CD4-positive, alpha-beta T cell (primary cell): ENCODE measurements at regions not wholly inside any gene's neighbourhood (a gene's known extent, or its start where the extent isn't known, plus 50 kb on each side); places are given as distances from the start of the nearest gene placed in this dataset.

Experiments used
- ATAC-seq: fragments of 200-7000 bp; cut with Tn5 transposase; one replicate; pipeline ENCODE4 v1.10.0; 2022; ENCODE audit warnings: mild to moderate bottlenecking; ENCODE audit not compliant: poor library complexity
- CTCF ChIA-PET: fragments of 350-600 bp; sonication (Branson Sonifier 250); formaldehyde crosslinking; loops from one replicate; lab custom pipeline; 2021; ENCODE audit warnings: antibody characterized with exemption, inconsistent platforms; lab: Charles Lee
- POLR2A ChIA-PET: fragments of 350-600 bp; sonication (Branson Sonifier 250); formaldehyde crosslinking; loops from one replicate; lab custom pipeline; 2021; ENCODE audit warnings: antibody characterized with exemption, inconsistent platforms; lab: Charles Lee
- DNase-seq, 14 experiments: peaks; one replicate each; pipeline ENCODE4 v3.0.0-alpha.2; 2013 to 2020; ENCODE audit warnings: mixed read lengths in 2 of 14
- H3K27ac ChIP-seq, 2 donors: one replicate each; pipeline versions ENCODE4 v1.5.1 to v1.7.0; 2013; ENCODE audit warnings: low read length in 2 of 2, low read depth in 1 of 2, mild to moderate bottlenecking in 1 of 2
- H3K27me3 ChIP-seq, 2 experiments: 1 replicate in 1 of 2; 2 replicates in 1 of 2; pipeline versions ENCODE4 v1.6.1 to v1.7.0; 2013; ENCODE audit warnings: low read length in 2 of 2, control low read depth in 1 of 2, mild to moderate bottlenecking in 1 of 2, moderate library complexity in 1 of 2; ENCODE audit not compliant: insufficient read depth in 2 of 2, control insufficient read depth in 1 of 2
- H3K36me3 ChIP-seq: one replicate; pipeline ENCODE4 v1.6.1; 2013; ENCODE audit warnings: low read length, control low read depth; ENCODE audit not compliant: insufficient read depth
- H3K4me1 ChIP-seq: one replicate; pipeline ENCODE4 v1.6.1; 2013; ENCODE audit warnings: low read length, control low read depth; ENCODE audit not compliant: insufficient read depth
- H3K4me3 ChIP-seq: one replicate; pipeline ENCODE4 v1.5.1; 2013; ENCODE audit warnings: mild to moderate bottlenecking, low read length, moderate library complexity
- H3K9me3 ChIP-seq, 2 experiments: 1 replicate in 1 of 2; 2 replicates in 1 of 2; pipeline versions ENCODE4 v1.6.1 to v1.7.0; 2013; ENCODE audit warnings: low read length in 2 of 2, mild to moderate bottlenecking in 2 of 2, control low read depth in 1 of 2, moderate library complexity in 1 of 2; ENCODE audit not compliant: control insufficient read depth in 1 of 2, insufficient read depth in 1 of 2
- H3K27ac Mint-ChIP-seq: one replicate; pipeline ENCODE4 v1.8.0; 2020; ENCODE audit warnings: mixed read lengths
- H3K27me3 Mint-ChIP-seq: one replicate; pipeline ENCODE4 v1.8.0; 2021; ENCODE audit warnings: mixed read lengths
- H3K36me3 Mint-ChIP-seq: one replicate; pipeline ENCODE4 v1.8.0; 2021; ENCODE audit warnings: low read depth, mixed read lengths
- H3K4me1 Mint-ChIP-seq: one replicate; pipeline ENCODE4 v1.8.0; 2021; ENCODE audit warnings: low read depth, mixed read lengths
- H3K4me3 Mint-ChIP-seq: one replicate; pipeline ENCODE4 v1.8.0; 2020; ENCODE audit warnings: mild to moderate bottlenecking, mixed read lengths
- H3K9me3 Mint-ChIP-seq: one replicate; pipeline ENCODE4 v1.8.0; 2020; ENCODE audit warnings: mixed read lengths
- CTCF ChIP-seq: fragments of 200-600 bp; IDR thresholded peaks from one replicate; pipeline ENCODE4 v1.8.0; 2022; ENCODE audit warnings: antibody characterized with exemption, mild to moderate bottlenecking
- intact Hi-C, 2 experiments: fragments of 100-400 bp; cut with DNase I in 1 of 2; cut with micrococcal nuclease in 1 of 2; formaldehyde crosslinking; loops; one replicate each; pipeline versions ENCODE4 v1.15.1 to v1.9.0; 2023 to 2025; cut with DNase I, micrococcal nuclease

GRCh38 chr2:5945742-5946141 lies 253.6 kb downstream of the SOX11 start:
- H3K9me3 ChIP-seq: peaks cover 0 to 20% of the 10 kb centered on the region in 2 experiments
- Mint-ChIP-seq H3K4me3 (no peak overlapping the region), H3K27me3 (no peaks in the 10 kb centered on the region), H3K36me3 (no peaks in the 10 kb centered on the region), H3K4me1 (no peaks in the 10 kb centered on the region), H3K27ac (no peak overlapping the region), H3K9me3 (peaks cover 9% of the 10 kb centered on the region)
- ATAC-seq (no peak), DNase-seq (no peak)
- ChIA-PET POLR2A (no interaction called here), CTCF (no interaction called here)
- intact Hi-C loops: no loop called here
- TF ChIP-seq CTCF: no peak
- H3K4me1 ChIP-seq: no peaks in the 10 kb centered on the region
- no peaks in the 10 kb centered on the region for H3K36me3 ChIP-seq
- no peak overlapping the region for H3K27ac ChIP-seq
- no peak overlapping the region for H3K4me3 ChIP-seq
- no peaks in the 10 kb centered on the region for H3K27me3 ChIP-seq

GRCh38 chr2:5946225-5947115 lies 254.3 kb downstream of the SOX11 start:
- H3K27me3 Mint-ChIP-seq: no peaks in the 10 kb centered on the region
- intact Hi-C loops: no loop called here
- no peak for TF ChIP-seq CTCF
- no peaks in the 10 kb centered on the region for H3K27me3 ChIP-seq
- H3K4me3 Mint-ChIP-seq: no peak overlapping the region
- peaks cover 0 to 13% of the 10 kb centered on the region in 2 experiments for H3K9me3 ChIP-seq
- H3K27ac Mint-ChIP-seq: no peak overlapping the region
- CTCF ChIA-PET: no interaction called here
- no peaks in the 10 kb centered on the region for H3K36me3 ChIP-seq
- no peaks in the 10 kb centered on the region for H3K4me1 ChIP-seq
- no peak overlapping the region for H3K27ac ChIP-seq
- POLR2A ChIA-PET: no interaction called here
- DNase-seq (no peak), ATAC-seq (no peak)
- H3K4me1 Mint-ChIP-seq: no peaks in the 10 kb centered on the region
- H3K4me3 ChIP-seq: no peak overlapping the region
- H3K36me3 Mint-ChIP-seq: no peaks in the 10 kb centered on the region
- peaks cover 9% of the 10 kb centered on the region for H3K9me3 Mint-ChIP-seq

DNA sequence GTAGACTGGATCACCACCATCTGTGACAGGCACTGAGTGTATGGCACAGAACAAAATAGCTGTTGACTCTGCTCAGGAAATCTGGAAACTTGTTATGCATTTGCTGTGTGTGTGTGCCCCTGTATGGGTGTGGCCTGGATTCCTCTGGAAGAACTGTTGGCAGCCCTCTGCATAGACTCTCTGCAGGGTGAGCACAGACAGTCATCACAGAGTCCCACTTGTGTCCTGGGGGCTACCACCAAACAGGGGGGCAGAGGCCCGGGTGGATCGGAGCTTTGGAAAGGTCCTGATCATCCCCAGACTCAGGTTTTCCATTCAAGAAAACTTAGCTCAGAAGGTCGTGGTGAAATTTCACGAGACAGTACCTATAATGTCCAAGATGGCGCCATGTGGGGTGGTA lies 258.6 kb downstream of the SOX11 start:
- no peaks in the 10 kb centered on the region for H3K36me3 Mint-ChIP-seq
- intact Hi-C loops: no loop called here
- H3K27me3 Mint-ChIP-seq: no peaks in the 10 kb centered on the region
- ATAC-seq: no peak
- no peaks in the 10 kb centered on the region for H3K4me1 Mint-ChIP-seq
- DNase-seq: no peak
- no peak for TF ChIP-seq CTCF
- H3K9me3 Mint-ChIP-seq: peaks cover 9% of the 10 kb centered on the region
- no peak overlapping the region for H3K4me3 ChIP-seq
- H3K4me3 Mint-ChIP-seq: no peak overlapping the region
- no peaks in the 10 kb centered on the region for H3K9me3 ChIP-seq
- H3K27me3 ChIP-seq: no peaks in the 10 kb centered on the region
- CTCF ChIA-PET: no interaction called here
- POLR2A ChIA-PET: no interaction called here
- no peak overlapping the region for H3K27ac ChIP-seq
- no peak overlapping the region for H3K27ac Mint-ChIP-seq
- H3K4me1 ChIP-seq: no peaks in the 10 kb centered on the region
- H3K36me3 ChIP-seq: no peaks in the 10 kb centered on the region
